ENCODE measurements at regions not wholly inside any gene's neighbourhood (a gene's known extent, or its start where the extent isn't known, plus 50 kb on each side); places are given as distances from the start of the nearest gene placed in this dataset.

DNA sequence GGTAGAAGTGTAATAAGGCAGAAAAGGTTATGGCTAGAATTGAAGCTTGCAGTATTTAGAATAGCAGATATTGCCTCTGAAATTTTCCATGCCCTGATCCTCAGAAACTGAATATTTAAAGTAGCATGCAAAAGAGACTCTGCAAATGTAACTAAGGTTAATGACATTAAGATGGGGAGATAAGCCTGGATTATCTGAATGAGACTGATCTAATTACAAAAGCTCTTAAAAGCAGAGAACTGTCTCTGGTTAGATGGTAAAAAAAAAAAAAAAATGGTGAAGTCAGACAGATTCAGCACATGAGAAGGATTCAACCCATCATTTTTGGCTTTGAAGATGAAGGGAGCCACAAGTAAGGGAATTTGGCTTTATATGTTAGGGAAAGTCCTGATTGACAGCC lies 503.7 kb upstream of the IRAK1BP1 start:
- TF ChIP-seq POLR2A (IDR thresholded peaks at IDR 0.05) = no peak
- TF ChIP-seq, protein P1, sequence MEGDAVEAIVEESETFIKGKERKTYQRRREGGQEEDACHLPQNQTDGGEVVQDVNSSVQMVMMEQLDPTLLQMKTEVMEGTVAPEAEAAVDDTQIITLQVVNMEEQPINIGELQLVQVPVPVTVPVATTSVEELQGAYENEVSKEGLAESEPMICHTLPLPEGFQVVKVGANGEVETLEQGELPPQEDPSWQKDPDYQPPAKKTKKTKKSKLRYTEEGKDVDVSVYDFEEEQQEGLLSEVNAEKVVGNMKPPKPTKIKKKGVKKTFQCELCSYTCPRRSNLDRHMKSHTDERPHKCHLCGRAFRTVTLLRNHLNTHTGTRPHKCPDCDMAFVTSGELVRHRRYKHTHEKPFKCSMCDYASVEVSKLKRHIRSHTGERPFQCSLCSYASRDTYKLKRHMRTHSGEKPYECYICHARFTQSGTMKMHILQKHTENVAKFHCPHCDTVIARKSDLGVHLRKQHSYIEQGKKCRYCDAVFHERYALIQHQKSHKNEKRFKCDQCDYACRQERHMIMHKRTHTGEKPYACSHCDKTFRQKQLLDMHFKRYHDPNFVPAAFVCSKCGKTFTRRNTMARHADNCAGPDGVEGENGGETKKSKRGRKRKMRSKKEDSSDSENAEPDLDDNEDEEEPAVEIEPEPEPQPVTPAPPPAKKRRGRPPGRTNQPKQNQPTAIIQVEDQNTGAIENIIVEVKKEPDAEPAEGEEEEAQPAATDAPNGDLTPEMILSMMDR (IDR thresholded peaks at IDR 0.05) = no peak
- Histone ChIP-seq H3K9me3 (no peaks in the 10 kb centered on the region), H3K27ac (no peak overlapping the region), H3K4me1 (no peaks in the 10 kb centered on the region), H3K4me3 (no peak overlapping the region), H3K36me3 (ENCODE audit: low read depth, missing control alignments) (no peaks in the 10 kb centered on the region), H3K27me3 (no peaks in the 10 kb centered on the region)
- intact Hi-C loops (cut with DNase I; ENCODE audit: low total_unique reads) = no loop called here
- DNase-seq = no peak

DNA sequence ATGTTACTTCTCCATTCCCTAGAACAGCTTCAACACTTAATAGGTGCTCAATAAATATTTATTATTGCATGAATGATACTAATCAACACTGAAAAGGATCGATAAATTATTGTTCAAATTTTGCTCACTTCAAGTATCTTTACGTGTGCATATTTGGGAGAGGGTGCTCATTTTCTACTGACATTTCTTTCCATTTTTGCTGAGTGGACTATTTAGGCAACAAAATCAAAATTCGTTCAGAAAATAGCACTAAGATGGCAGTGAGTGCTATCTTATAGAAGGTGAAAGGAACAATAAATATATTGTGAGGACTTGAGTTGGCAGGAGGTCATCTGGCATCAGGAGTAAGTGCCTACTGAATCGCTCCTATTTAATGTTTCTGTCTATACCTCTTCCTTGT lies 501.9 kb upstream of the IRAK1BP1 start:
- Histone ChIP-seq H3K27ac (no peak overlapping the region), H3K4me1 (no peaks in the 10 kb centered on the region), H3K36me3 (ENCODE audit: low read depth, missing control alignments) (no peaks in the 10 kb centered on the region), H3K27me3 (no peaks in the 10 kb centered on the region), H3K9me3 (no peaks in the 10 kb centered on the region), H3K4me3 (no peak overlapping the region)
- TF ChIP-seq, protein P1 (IDR thresholded peaks at IDR 0.05) = no peak
- no peak for TF ChIP-seq POLR2A (IDR thresholded peaks at IDR 0.05)
- 77 to 82% methylated on average over 4 of the region's 4 CpGs for whole genome bisulfite sequencing, 2 donors
- intact Hi-C loops (cut with DNase I; ENCODE audit: low total_unique reads) = no loop called here
- no peak for DNase-seq

DNA sequence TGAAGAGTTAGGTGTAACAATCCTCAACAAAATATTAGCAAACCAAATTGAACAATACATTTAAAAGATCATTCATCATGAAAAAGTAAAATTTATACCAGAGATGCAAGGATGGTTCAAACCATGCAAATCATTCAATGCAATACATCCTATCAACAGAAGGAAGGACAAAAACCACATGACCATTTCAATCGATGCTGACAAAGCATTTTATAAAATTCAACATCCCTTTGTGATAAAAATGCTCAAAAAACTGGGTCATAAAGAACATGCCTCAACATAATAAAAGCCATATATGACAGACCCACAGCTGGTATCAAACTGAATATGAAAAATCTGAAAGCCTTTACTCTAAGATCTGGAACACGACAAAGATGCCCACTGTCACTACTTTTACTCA lies 490.3 kb upstream of the IRAK1BP1 start:
- Histone ChIP-seq H3K36me3 (ENCODE audit: low read depth, missing control alignments) (no peaks in the 10 kb centered on the region), H3K4me1 (no peaks in the 10 kb centered on the region), H3K27ac (no peak overlapping the region), H3K4me3 (no peak overlapping the region), H3K27me3 (no peaks in the 10 kb centered on the region), H3K9me3 (no peaks in the 10 kb centered on the region)
- no peak for DNase-seq
- intact Hi-C loops (cut with DNase I; ENCODE audit: low total_unique reads) = no loop called here
- no peak for TF ChIP-seq POLR2A (IDR thresholded peaks at IDR 0.05)
- TF ChIP-seq, protein P1 (IDR thresholded peaks at IDR 0.05) = no peak
- 69 to 76% methylated on average over 2 of the region's 2 CpGs for WGBS, 2 donors

DNA sequence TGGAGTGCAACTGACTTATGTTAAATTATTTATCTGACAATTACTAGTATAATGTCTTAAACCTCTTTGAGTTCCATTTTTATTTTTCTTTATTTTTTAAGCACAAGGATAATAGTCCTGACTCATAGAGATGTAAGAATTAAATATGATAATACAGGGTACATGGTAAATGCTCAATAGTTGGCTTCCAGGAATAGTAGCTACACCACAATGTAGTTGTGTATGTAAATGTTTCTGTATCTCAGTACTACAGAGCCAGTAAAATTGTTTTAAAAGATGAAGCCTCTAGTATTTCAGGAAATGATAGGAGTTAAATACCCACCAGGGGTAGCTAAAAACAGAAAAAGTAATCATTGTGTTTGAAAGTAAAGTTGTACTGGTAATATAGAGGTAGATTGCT lies 487.4 kb upstream of the IRAK1BP1 start:
- H3K27ac ChIP-seq = no peak overlapping the region
- no peak for DNase-seq
- H3K36me3 ChIP-seq (ENCODE audit: low read depth, missing control alignments) = no peaks in the 10 kb centered on the region
- H3K9me3 ChIP-seq = no peaks in the 10 kb centered on the region
- H3K4me3 ChIP-seq = no peak overlapping the region
- intact Hi-C loops (cut with DNase I; ENCODE audit: low total_unique reads) = no loop called here
- TF ChIP-seq, protein P1 (IDR thresholded peaks at IDR 0.05) = no peak
- TF ChIP-seq POLR2A (IDR thresholded peaks at IDR 0.05) = no peak
- no peaks in the 10 kb centered on the region for H3K4me1 ChIP-seq
- H3K27me3 ChIP-seq = no peaks in the 10 kb centered on the region

DNA sequence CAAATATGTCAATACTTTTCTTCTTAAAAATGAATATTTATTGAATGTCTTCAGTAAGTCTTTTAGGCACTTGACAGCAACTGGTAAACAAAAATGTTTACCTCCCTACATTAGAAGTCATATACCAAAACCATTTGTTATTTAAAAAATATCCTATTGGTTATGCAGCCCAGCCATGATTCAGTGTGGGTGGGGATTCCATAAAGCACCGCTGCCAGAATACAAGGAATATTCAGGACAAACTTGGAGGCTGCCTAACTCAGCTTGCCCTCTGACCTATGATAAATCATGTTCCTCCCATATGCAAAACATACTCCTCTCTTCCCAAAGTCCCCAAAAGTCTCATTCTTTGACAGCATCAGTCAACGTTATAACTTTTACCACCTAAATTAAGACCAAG lies 486.8 kb upstream of the IRAK1BP1 start:
- H3K27ac ChIP-seq = no peak overlapping the region
- 67 to 69% methylated on average over 2 of the region's 2 CpGs for WGBS, 2 donors
- DNase-seq = no peak

More for the DNA sequence above, 486.8 kb upstream of the IRAK1BP1 start:
- H3K36me3 ChIP-seq (ENCODE audit: low read depth, missing control alignments) = no peaks in the 10 kb centered on the region
- no peaks in the 10 kb centered on the region for H3K9me3 ChIP-seq
- H3K4me1 ChIP-seq = no peaks in the 10 kb centered on the region
- H3K4me3 ChIP-seq = no peak overlapping the region
- TF ChIP-seq POLR2A (IDR thresholded peaks at IDR 0.05) = no peak
- TF ChIP-seq, protein P1 (IDR thresholded peaks at IDR 0.05) = no peak
- intact Hi-C loops (cut with DNase I; ENCODE audit: low total_unique reads) = no loop called here
- no peaks in the 10 kb centered on the region for H3K27me3 ChIP-seq
